IPS-18c (cell line): ENCODE measurements at regions not wholly inside any gene's neighbourhood (a gene's known extent, or its start where the extent isn't known, plus 50 kb on each side); places are given as distances from the start of the nearest gene placed in this dataset.
"Not testable (repeated sequence)": the region's sequence is repeated elsewhere in the genome, so short reads cannot be mapped to it uniquely, and the experiment has no call there.

Experiments used
- H3K4me3 ChIP-seq: 2 replicates; pipeline ENCODE4 v1.7.0; 2013; ENCODE audit warnings: low read depth, mild to moderate bottlenecking, low read length, moderate library complexity; ENCODE audit not compliant: insufficient read depth
- H3K9me3 ChIP-seq: one replicate; pipeline ENCODE4 v1.6.1; 2013; ENCODE audit warnings: mild to moderate bottlenecking, low read length, moderate library complexity; ENCODE audit not compliant: control insufficient read depth, insufficient read depth

DNA sequence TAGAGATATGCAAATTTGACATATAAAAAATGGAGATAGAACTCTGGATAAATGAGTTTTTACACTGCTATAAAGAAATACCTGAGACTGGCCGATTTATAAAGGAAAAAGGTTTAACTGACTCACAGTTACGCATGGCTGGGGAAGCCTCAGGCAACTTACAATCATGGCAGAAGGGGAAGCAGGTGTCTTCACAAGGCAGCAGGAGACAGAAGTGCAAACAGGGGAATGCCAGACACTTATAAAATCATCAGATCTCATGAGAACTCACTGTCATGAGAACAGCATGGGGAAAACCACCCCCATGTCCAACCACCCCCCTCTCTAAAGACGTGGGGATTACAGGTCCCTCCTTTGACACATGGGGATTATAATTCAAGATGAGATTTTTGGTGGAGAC lies 1540.2 kb upstream of the SLC39A10 start:
- H3K4me3 ChIP-seq: no peak overlapping the region
- no peaks in the 10 kb centered on the region for H3K9me3 ChIP-seq

DNA sequence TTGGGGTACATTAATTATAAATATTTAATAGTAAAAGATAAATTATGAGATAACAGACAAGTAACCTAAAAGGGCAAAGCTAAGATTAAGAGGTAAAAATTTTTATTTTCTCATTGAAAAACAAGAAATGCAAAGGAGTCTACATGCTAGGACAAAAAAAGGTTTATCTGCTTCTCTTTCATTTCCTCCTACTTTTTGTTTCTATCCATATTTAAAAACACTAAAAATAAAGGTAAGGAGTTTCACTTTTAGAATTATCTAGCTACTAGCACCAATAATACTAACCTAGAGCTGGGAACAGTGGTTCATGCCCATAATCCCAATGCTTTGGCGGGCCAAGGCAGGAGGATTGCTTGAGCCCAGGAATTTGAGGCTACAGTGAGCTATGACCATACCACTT lies 1551.7 kb upstream of the SLC39A10 start:
- Histone ChIP-seq H3K9me3 (no peaks in the 10 kb centered on the region), H3K4me3 (no peak overlapping the region)

GRCh38 chr2:194104687-194105086 lies 1552.3 kb upstream of the SLC39A10 start:
- no peaks in the 10 kb centered on the region for H3K9me3 ChIP-seq
- no peak overlapping the region for H3K4me3 ChIP-seq

GRCh38 chr2:194103941-194104659 lies 1552.9 kb upstream of the SLC39A10 start:
- Histone ChIP-seq H3K4me3 (no peak overlapping the region), H3K9me3 (no peaks in the 10 kb centered on the region)

DNA sequence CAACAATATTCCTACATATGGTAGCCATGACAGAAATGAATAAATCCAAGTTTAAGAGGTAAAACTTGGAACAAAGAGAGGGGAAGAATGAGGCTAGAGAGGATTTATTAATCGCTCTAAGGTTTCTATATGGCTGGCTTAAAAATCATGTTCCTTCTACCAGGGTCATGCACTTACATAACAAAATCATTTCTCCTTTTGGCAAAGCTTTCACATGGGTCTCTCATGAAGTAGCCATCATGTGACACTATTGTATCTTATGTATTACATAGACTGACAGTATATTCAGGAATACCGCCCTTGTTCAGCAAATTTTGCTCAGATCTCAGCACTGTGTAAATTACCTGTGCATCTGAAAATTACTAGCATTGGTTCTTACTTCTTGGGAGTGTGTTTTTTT lies 1554.5 kb upstream of the SLC39A10 start:
- Histone ChIP-seq H3K9me3 (no peaks in the 10 kb centered on the region), H3K4me3 (no peak overlapping the region)

GRCh38 chr2:194100201-194100600 lies 1556.8 kb upstream of the SLC39A10 start:
- no peaks in the 10 kb centered on the region for H3K9me3 ChIP-seq
- H3K4me3 ChIP-seq: no peak overlapping the region

GRCh38 chr2:194096402-194096801 lies 1560.6 kb upstream of the SLC39A10 start:
- Histone ChIP-seq H3K4me3 (no peak overlapping the region), H3K9me3 (no peaks in the 10 kb centered on the region)

DNA sequence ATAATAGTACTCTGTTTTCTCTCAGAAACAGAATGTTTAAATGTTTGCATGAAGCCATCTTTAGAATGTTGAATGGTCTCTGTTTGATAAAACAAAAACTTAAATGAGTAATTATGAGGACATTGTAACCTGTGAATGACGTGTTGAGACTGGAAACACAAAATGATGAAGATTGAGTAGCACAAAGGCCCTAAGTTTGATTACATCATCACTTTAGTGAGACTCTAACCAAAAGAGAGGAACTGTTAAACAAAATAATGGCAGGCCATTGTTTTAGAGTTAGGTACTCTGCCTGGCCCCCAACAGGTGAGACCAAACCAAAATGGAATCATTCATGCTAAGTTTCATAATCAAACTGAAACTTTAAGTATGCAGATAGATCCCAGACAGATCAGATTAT lies 1561.7 kb upstream of the SLC39A10 start:
- Histone ChIP-seq H3K4me3 (no peak overlapping the region), H3K9me3 (no peaks in the 10 kb centered on the region)

DNA sequence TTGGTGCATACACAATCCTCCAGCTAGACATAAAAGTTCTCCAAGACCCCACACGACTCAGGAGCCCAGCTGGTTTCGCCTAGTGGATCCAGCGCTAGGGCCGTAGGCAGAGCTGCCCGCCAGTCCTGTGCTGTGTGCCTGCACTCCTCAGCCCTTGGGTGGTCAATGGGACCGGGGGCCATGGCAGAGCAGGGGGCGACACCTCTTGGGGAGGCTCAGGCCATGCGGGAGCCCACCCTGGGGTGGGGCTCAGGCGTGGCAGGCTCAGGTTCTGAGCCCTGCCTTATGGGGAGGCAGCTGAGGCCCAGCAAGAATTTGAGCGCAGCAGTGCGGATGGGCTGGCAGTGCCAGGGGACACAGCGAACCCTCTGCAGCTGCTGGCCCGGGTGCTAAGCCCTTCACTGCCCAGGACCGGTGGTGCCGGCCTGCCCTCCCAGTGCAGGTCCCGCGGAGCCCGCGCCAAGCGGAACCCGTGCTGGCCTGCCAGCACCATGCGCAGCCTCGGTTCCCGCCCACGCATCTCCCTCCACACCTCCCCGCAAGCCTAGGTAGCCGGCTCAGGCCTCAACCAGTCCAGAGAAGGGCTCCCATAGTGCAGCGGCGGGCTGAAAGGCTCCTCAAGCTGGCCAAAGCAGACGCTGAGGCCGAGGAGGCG lies 1566.6 kb upstream of the SLC39A10 start:
- H3K9me3 ChIP-seq: no peaks in the 10 kb centered on the region

DNA sequence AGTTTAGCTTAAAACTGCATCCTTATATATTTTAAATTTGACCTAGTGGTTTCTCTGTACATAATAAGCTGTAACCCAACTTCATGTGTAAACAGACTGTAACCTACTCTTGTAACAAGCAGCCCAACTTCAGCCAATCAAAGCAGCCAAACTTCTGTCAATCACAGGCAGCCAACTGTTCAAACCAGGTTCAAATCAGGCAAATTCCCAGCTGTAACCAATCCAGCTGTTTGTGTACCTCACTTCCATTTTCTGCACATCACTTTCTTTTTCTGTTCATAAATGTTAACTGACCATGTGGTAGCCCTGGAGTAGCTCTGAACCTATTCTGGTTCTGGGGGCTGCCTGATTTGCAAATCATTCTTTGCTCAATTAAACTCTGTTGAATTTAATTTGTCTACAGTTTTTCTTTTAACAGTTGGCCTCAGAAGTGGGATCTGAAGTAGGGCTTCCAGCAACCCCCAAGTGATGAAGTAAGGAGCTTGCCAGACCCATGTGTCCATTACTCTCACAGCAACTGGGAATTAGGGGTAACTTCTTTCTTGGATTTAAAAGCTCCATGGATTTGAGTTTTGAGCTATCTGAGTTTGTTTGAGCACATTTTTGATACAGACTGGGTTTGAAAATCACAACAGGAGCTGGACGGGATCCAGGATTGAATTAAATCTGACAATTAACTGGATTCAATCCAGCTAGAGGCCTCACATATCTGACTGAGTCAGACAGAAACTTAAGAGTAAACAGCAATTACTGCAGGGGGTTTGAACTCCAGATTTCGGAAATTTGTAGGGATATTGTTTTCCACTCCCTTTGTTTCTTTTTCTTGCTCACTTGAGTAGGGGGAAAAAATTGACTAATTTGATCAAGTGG lies 1569.7 kb upstream of the SLC39A10 start:
- no peak overlapping the region for H3K4me3 ChIP-seq
- peaks cover 3% of the 10 kb centered on the region for H3K9me3 ChIP-seq

More for the DNA sequence above, 1566.6 kb upstream of the SLC39A10 start:
- no peak overlapping the region for H3K4me3 ChIP-seq

DNA sequence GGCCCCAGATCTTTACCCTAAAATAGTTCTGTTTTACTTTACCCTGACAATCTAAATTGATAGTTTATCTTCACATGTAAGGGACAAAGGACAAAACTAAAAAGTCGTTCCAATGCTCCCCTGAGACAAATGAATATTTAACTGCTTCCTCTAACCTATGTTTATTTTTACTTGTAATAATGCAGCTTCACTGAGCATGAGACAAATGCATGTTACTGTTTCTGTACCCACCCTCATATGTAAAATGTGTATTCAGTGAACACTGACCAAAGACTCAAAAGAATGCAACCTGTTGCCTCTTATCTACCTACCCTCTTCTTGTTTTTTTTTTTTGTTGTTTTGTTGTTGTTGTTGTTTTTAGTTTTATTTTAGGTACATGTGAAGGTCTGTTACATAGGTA lies 1570.9 kb upstream of the SLC39A10 start:
- H3K9me3 ChIP-seq: peaks cover 3% of the 10 kb centered on the region
- no peak overlapping the region for H3K4me3 ChIP-seq

- no peak overlapping the region for H3K4me3 ChIP-seq
These were observed 1577.0 kb upstream of the SLC39A10 start for GRCh38 chr2:194079989-194080388.

DNA sequence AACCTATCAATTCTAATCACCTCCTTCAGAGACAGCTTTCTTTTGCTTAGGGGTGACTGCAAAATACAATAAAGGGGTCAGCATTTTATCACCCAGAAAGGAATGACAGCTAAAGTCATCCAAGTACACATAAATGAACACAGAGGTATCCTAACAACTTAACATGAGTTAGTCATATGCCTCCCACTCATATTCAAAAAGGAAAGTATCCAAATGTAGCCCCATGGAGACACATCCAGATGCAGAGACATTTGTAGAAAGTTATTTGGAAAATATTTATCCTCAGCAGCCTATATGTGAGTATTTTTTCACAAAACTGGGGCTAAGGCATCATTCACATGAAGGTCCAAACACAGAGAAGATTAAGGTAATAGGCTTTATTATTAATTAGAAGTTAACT lies 1579.7 kb upstream of the SLC39A10 start:
- Histone ChIP-seq H3K4me3 (no peak overlapping the region), H3K9me3 (no peaks in the 10 kb centered on the region)

More at GRCh38 chr2:194079989-194080388, 1577.0 kb upstream of the SLC39A10 start:
- H3K9me3 ChIP-seq: peaks cover 3% of the 10 kb centered on the region

DNA sequence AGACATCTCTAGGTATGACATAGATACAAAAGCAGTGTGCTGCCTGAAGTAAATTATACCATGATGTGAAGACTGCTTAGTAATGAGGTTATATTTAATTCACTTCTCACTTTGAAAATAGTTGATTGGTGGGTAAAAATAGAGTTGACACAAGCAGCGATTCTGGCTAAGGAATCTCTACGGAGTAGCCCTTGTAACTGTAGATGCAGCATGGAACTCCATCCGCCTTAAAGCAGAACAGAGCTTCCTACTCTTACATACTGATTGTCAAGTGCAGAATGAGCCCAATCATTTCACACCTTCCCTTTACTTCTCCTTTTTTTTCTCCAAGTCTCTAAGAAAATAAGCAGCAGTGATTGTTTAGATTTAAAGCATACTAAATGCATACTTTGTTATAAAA lies 1594.6 kb upstream of the SLC39A10 start:
- Histone ChIP-seq H3K4me3 (no peak overlapping the region), H3K9me3 (no peaks in the 10 kb centered on the region)

DNA sequence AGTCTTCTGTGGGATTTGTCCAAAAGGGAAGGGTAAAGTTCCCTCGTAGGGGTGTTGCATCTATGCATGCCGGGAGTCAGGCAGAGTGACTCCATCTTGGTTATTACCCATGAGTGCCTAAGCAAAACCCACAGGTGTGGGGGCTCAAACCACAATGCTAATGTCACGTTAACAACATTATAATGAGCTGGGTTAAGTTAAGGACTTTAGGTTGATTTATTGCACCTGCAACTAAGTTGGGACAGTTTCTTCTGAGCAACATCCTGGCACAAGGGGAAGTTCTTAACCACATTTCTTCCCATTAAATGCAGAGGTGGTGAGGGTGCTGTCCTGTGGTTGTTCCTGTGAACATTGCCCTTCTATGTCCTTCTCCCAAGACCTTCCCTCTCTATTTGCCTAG lies 1596.8 kb upstream of the SLC39A10 start:
- H3K4me3 ChIP-seq: no peak overlapping the region
- H3K9me3 ChIP-seq: no peaks in the 10 kb centered on the region

DNA sequence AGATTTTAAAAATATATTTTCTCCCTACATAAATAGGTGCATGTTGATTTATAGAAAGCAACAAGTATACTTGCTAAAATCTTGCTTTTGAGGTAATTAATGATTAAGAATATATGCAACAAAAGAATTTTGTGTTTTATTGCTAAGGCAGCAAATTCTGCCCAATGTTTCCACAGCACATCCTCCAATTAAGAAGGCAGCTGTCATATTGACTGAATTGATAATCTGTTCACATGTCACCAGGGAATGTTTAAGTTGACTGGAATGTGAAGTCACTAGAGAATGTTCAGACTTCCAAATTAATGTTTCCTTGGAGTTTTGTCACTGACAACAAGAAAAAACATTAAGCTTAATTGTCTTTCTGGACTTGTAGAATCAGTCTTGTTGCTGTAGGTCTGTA lies 1602.7 kb upstream of the SLC39A10 start:
- H3K9me3 ChIP-seq: no peaks in the 10 kb centered on the region
- H3K4me3 ChIP-seq: no peak overlapping the region

DNA sequence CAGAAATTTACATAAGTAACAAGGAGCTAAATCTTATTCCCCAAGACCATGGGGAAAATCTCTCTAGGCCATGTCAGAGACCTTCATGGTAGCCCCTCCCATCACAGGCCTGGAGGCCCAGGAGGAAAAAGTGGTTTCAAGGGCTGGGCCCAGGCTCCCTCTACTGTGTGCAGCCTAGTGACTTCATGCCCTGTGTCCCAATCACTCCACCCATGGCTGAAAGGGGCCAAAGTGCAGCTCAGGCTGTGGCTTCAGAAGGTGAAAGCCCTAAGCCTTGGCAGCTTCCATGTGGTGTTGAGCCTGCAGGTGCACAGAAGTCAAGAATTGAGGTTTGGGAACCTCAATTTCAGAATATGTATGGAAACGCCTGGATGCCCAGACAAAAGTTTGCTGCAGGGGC lies 1612.7 kb upstream of the SLC39A10 start:
- no peaks in the 10 kb centered on the region for H3K9me3 ChIP-seq
- no peak overlapping the region for H3K4me3 ChIP-seq

DNA sequence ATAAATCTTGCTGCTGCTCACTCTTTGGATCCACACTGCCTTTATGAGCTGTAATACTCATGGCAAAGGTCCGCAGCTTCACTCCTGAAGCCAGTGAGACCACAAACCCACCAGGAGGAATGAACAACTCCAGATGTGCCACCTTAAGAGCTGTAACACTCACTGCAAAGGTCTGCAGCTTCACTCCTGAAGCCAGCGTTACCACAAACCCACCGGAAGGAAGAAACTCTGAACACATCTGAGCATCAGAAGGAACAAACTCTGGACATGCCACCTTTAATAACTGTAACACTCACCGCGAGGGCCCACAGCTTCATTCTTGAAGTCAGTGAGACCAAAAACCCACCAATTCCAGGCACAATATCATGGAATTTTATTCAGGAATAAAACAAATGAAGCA lies 1635.9 kb upstream of the SLC39A10 start:
- H3K4me3 ChIP-seq, H3K9me3 ChIP-seq: not testable (repeated sequence)
